HL-60 (cell line): ENCODE measurements at regions not wholly inside any gene's neighbourhood (a gene's known extent, or its start where the extent isn't known, plus 50 kb on each side); places are given as distances from the start of the nearest gene placed in this dataset.

Experiments used
- DNase-seq, 2 experiments: peaks; one replicate each; pipeline ENCODE4 v3.0.0-alpha.2; 2010 to 2020; ENCODE audit warnings: low read depth in 1 of 2, low spot score in 1 of 2
- H3K27ac ChIP-seq: fragments of 250-450 bp; sonication (Bioruptor Pico); replicated peaks from 2 replicates; pipeline ENCODE4 v1.5.1; 2020; ENCODE audit warnings: mild to moderate bottlenecking, moderate library complexity
- H3K27me3 ChIP-seq: fragments of 250-450 bp; sonication (Bioruptor Pico); 2 replicates; pipeline ENCODE4 v1.5.1; 2021; ENCODE audit warnings: mild to moderate bottlenecking, moderate library complexity; ENCODE audit not compliant: insufficient read depth, poor library complexity, severe bottlenecking
- H3K4me3 ChIP-seq: replicated peaks from 2 replicates; pipeline ENCODE4 v1.5.1; 2011; ENCODE audit warnings: mild to moderate bottlenecking, control low read depth, low read length; ENCODE audit not compliant: insufficient read depth
- CTCF ChIP-seq: IDR thresholded peaks from one replicate; pipeline ENCODE4 v1.5.1; 2011; ENCODE audit warnings: low read length, control low read depth, inconsistent platforms; ENCODE audit not compliant: insufficient read depth
- GABPA ChIP-seq: IDR thresholded peaks from 2 replicates; pipeline ENCODE4 v1.6.1; 2012; ENCODE audit warnings: low read depth
- POLR2AphosphoS5 ChIP-seq: IDR thresholded peaks from 2 replicates; pipeline ENCODE4 v1.6.1; 2012; ENCODE audit warnings: low read depth
- REST ChIP-seq: IDR thresholded peaks from 2 replicates; pipeline ENCODE4 v1.6.1; 2012; ENCODE audit warnings: low read depth; ENCODE audit not compliant: insufficient replicate concordance
- SPI1 ChIP-seq: IDR thresholded peaks from 2 replicates; pipeline ENCODE4 v1.6.1; 2012; ENCODE audit warnings: low read depth, mild to moderate bottlenecking, borderline replicate concordance

GRCh38 chr12:80045594-80045993 is 53.7 kb upstream of the OTOGL start:
- no peak for TF ChIP-seq GABPA
- TF ChIP-seq CTCF, result no peak
- no peak overlapping the region for H3K4me3 ChIP-seq
- peaks cover 5% of the 10 kb centered on the region for H3K27me3 ChIP-seq
- no peak overlapping the region for H3K27ac ChIP-seq
- DNase-seq, result no peak

DNA sequence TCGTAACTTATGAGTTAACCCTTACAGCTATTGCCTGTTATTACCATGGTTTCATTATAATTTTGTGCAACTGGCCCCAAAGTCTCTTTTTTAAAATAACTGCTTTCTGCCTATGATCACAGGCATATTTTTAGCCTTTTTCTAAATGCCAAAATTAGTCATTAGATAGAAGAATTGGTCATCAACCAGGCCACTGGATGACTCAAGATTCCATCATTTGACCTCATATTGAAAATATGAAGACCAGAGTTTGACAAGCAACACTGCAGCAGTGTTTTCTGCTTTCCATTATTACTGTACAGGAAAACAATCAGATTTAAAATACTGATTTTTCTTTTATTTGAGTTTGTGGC is 54.7 kb upstream of the OTOGL start:
- Histone ChIP-seq H3K27ac (no peak overlapping the region), H3K27me3 (peaks cover 5% of the 10 kb centered on the region), H3K4me3 (no peak overlapping the region)
- no peak for DNase-seq
- no peak for TF ChIP-seq CTCF
- TF ChIP-seq REST, result no peak
- TF ChIP-seq SPI1, result no peak
- TF ChIP-seq POLR2AphosphoS5, result no peak
- TF ChIP-seq GABPA, result no peak

DNA sequence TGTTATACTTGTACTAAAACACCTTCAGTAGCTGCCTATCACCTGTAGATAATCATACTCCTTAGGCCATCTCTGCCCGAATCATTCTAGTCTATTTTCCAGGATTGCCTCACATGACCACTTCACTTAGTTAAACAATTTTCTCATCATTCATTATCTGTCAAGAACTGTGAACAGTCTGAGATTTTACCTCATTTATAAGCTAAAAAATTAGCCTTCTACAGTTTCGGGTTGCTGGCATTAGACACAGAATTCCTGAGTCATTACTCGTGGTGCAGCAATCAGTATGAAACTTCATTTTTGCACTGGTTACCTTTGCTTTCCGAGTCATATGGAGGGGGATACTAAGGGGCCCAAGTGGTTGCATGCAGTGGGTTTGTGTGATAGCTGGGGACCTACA is 57.6 kb upstream of the OTOGL start:
- H3K27me3 ChIP-seq, result no peaks in the 10 kb centered on the region
- DNase-seq, result no peak
- no peak overlapping the region for H3K4me3 ChIP-seq
- TF ChIP-seq REST (no peak), SPI1 (no peak), CTCF (no peak), POLR2AphosphoS5 (no peak), GABPA (no peak)
- no peak overlapping the region for H3K27ac ChIP-seq

- Histone ChIP-seq H3K27ac (no peak overlapping the region), H3K4me3 (no peak overlapping the region), H3K27me3 (no peaks in the 10 kb centered on the region)
- DNase-seq, result no peak
- TF ChIP-seq GABPA (no peak), SPI1 (no peak), REST (no peak)
These were observed 58.3 kb upstream of the OTOGL start for GRCh38 chr12:80041071-80041470.
